IPS-18c (cell line): ENCODE measurements at regions not wholly inside any gene's neighbourhood (a gene's known extent, or its start where the extent isn't known, plus 50 kb on each side); places are given as distances from the start of the nearest gene placed in this dataset.

Experiments used
- H3K4me3 ChIP-seq: 2 replicates; pipeline ENCODE4 v1.7.0; 2013; ENCODE audit warnings: low read depth, mild to moderate bottlenecking, low read length, moderate library complexity; ENCODE audit not compliant: insufficient read depth
- H3K9me3 ChIP-seq: one replicate; pipeline ENCODE4 v1.6.1; 2013; ENCODE audit warnings: mild to moderate bottlenecking, low read length, moderate library complexity; ENCODE audit not compliant: control insufficient read depth, insufficient read depth

- H3K4me3 ChIP-seq = no peak overlapping the region
- H3K9me3 ChIP-seq = no peaks in the 10 kb centered on the region
Measured at GRCh38 chr5:68961762-68962161, 132.1 kb upstream of the SLC30A5 start.

GRCh38 chr5:68962757-68963484 lies 130.9 kb upstream of the SLC30A5 start:
- H3K9me3 ChIP-seq = no peaks in the 10 kb centered on the region
- no peak overlapping the region for H3K4me3 ChIP-seq

GRCh38 chr5:68964679-68965078 lies 129.1 kb upstream of the SLC30A5 start:
- H3K4me3 ChIP-seq = no peak overlapping the region

GRCh38 chr5:68965926-68966325 lies 127.9 kb upstream of the SLC30A5 start:
- no peaks in the 10 kb centered on the region for H3K9me3 ChIP-seq
- no peak overlapping the region for H3K4me3 ChIP-seq

More at GRCh38 chr5:68964679-68965078, 129.1 kb upstream of the SLC30A5 start:
- no peaks in the 10 kb centered on the region for H3K9me3 ChIP-seq

- no peak overlapping the region for H3K4me3 ChIP-seq
- H3K9me3 ChIP-seq = no peaks in the 10 kb centered on the region
Measured at GRCh38 chr5:68966596-68966995, 127.2 kb upstream of the SLC30A5 start.

- no peaks in the 10 kb centered on the region for H3K9me3 ChIP-seq
Measured at GRCh38 chr5:68968429-68968828, 125.4 kb upstream of the SLC30A5 start.

GRCh38 chr5:68970617-68971016 lies 123.2 kb upstream of the SLC30A5 start:
- Histone ChIP-seq H3K4me3 (no peak overlapping the region), H3K9me3 (no peaks in the 10 kb centered on the region)

More at GRCh38 chr5:68968429-68968828, 125.4 kb upstream of the SLC30A5 start:
- no peak overlapping the region for H3K4me3 ChIP-seq

- Histone ChIP-seq H3K9me3 (no peaks in the 10 kb centered on the region), H3K4me3 (no peak overlapping the region)
Measured at GRCh38 chr5:68973696-68974095, 120.1 kb upstream of the SLC30A5 start.

- Histone ChIP-seq H3K4me3 (no peak overlapping the region), H3K9me3 (no peaks in the 10 kb centered on the region)
Measured at GRCh38 chr5:68983043-68983442, 110.8 kb upstream of the SLC30A5 start.

- Histone ChIP-seq H3K4me3 (no peak overlapping the region), H3K9me3 (no peaks in the 10 kb centered on the region)
Measured at GRCh38 chr5:68983959-68984358, 109.9 kb upstream of the SLC30A5 start.

- no peaks in the 10 kb centered on the region for H3K9me3 ChIP-seq
- H3K4me3 ChIP-seq = no peak overlapping the region
Measured at GRCh38 chr5:68991279-68992084, 102.3 kb upstream of the SLC30A5 start.

GRCh38 chr5:68994645-68995044 lies 99.2 kb upstream of the SLC30A5 start:
- Histone ChIP-seq H3K9me3 (no peaks in the 10 kb centered on the region), H3K4me3 (no peak overlapping the region)

GRCh38 chr5:68995845-68996545 lies 97.8 kb upstream of the SLC30A5 start:
- no peaks in the 10 kb centered on the region for H3K9me3 ChIP-seq
- H3K4me3 ChIP-seq = no peak overlapping the region

- Histone ChIP-seq H3K4me3 (no peak overlapping the region), H3K9me3 (no peaks in the 10 kb centered on the region)
Measured at GRCh38 chr5:68999181-68999580, 94.6 kb upstream of the SLC30A5 start.

GRCh38 chr5:69000216-69000919 lies 93.4 kb upstream of the SLC30A5 start:
- no peak overlapping the region for H3K4me3 ChIP-seq
- no peaks in the 10 kb centered on the region for H3K9me3 ChIP-seq

- Histone ChIP-seq H3K9me3 (no peaks in the 10 kb centered on the region), H3K4me3 (no peak overlapping the region)
Measured at GRCh38 chr5:69000949-69001348, 92.9 kb upstream of the SLC30A5 start.

- H3K9me3 ChIP-seq = no peaks in the 10 kb centered on the region
Measured at GRCh38 chr5:69001627-69002026, 92.2 kb upstream of the SLC30A5 start.

More at GRCh38 chr5:69001627-69002026, 92.2 kb upstream of the SLC30A5 start:
- H3K4me3 ChIP-seq = no peak overlapping the region
